Stimulated activated CD8-positive, alpha-beta memory T cell treated with anti-CD3 and anti-CD28 coated beads, Interleukin-4, amount 100 ng/mL, for 24 hours (primary cell): ENCODE measurements at regions not wholly inside any gene's neighbourhood (a gene's known extent, or its start where the extent isn't known, plus 50 kb on each side); places are given as distances from the start of the nearest gene placed in this dataset.

Experiments used
- DNase-seq: peaks from one replicate; pipeline ENCODE4 v3.0.0-alpha.2; 2020; ENCODE audit warnings: low read depth

DNA sequence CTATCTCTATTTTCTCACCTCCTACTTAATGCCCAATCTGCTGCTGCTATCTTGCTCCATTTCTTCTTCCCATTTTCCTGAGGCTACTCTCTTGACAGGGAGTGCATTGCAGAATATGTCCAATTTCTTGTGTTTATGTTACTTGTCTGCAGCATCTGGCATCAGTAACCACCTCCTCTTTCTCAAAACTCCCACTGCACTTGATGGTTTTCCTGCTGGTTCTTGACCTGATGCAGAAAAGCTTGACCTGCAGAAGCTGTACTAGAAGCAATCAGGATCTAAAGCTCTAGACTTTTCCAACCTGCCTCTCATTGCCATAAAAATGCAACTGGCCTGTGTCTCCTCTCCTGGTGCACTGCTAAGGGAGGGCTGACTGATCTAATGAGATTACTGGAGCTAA is 287.8 kb downstream of the ZEB1 start:
- no peak for DNase-seq

GRCh38 chr10:31605861-31606525 is 287.0 kb downstream of the ZEB1 start:
- no peak for DNase-seq

DNA sequence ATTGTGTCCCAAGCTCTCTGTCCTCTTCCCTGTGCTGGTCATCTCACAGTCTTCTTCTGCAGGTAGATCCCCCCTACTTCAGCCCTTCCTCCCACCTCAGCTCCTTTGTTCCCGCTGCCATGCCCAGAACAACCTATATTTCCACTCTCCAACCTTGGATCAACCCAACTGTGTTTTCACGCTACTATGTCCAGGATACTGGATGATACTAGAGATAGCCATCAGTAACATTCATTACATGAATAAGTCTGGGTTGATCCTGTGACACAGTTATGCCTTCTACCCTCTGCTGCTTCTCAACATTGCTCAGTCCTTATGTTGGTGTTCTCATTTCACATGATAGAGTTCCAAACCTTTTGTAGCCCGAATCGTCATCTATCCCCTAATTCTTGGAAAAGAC is 286.4 kb downstream of the ZEB1 start:
- no peak for DNase-seq

- no peak for DNase-seq
Measured at GRCh38 chr10:31604646-31605170, 285.7 kb downstream of the ZEB1 start.

DNA sequence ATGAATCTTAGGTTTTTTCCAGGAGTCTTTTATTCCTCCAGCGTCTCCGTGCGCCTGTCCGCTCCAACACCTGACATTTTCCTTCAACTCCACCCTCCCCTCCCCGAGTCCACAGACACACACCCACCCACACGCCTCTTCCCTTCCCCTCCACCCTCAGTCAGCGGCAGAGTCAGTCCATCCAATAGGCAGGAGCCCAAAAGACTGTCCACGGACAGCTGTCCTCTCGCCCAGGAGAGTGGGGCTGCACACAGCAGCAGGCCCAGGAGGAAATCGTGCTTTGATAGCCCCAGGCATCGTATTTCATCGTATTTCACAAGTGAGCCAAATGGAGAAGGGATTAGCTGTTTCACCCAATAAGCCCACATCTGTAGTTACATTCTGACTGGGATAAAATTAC is 285.1 kb downstream of the ZEB1 start:
- no peak for DNase-seq

DNA sequence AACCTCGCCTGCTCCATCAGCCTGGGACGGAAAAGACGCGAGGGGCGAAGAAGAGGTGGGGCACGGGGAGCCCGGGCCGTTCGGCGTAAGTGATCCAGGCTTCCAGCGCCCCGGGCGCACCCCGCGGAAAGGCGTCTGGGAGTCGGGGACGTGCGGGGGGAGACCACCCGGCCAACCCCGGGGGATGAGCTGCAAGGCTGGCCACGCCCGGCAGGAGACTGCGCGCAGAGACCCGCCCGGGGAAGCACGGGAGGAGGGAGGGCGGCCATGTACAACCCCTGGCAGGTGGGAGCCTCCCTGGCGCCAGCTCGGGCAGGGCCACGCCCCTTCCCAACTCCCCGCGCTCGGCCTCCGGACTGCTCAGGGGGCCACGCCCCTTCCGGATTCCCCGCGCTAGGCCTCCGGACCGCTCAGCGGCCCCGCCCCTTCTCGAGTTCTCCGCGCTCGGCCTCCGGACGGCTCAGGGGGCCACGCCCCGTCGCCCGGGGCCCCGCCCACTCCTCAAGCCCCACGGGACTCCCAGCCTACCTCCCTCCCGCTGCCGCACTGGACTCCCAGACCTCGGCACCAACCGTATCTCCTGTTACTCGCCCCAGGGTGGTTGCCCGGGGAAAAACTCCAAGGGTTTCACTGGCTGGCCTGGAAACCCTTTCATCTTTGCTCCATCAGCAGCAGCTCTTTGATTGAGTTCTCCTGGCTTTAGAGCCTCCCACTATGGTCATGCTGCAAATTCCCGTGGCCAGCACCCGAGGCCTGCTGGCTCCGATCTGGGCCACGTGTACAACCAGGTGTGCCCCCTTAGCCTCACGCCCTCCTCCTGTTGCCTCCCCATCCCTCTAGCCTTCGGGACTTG is 284.4 kb downstream of the ZEB1 start:
- DNase-seq = peak; percentile 81

DNA sequence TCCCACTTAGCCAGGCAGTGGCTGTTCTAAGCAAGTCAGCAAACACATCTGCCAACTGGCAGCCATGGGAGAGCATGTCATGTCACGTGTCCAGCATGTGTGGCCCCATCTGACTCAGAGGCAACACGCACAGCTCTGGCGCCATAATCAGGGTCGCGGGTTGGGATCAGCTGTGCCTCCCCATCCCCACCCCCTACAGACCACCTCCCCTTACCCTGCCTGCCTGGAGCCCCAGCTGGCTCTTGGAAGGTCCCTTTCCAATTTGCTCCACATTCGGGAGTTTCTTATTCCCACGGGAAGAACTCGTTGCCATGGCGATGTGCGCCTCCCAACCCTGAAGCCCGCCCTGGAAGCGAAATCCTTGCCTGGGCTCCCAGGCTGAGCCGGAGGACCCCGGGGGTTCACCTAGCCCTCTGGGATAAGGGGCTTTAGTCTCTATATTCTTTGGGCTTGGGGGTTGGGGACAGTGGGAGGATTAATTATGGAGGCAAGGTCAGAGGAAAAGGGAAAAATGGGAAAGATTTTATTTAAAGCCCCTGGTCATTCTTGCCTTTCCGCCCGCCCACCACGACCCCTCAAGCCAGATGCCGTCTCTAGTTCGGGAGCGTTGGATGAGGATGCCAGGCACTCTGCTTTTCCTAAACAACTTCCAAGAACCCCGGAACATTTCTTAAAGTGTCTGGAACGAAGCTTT is 283.7 kb downstream of the ZEB1 start:
- no peak for DNase-seq

DNA sequence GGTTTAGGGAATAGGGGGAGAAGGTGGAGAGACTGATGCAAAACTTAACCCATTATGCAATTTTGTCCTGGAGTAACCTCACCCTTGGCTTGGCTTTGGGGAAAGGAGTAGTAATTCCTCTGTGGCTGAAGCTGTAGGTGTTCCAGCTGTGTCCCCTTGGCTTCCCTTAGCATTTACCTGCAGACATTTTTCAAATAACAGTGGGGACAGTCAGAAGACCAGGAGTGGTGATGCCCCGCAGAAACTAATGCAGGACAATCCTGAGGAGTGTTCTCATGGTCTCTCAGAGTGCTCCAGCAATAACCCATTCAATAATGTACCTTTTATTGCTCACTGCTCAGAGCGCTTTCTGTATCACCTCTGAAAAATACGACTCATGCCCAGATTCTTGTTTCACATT is 282.1 kb downstream of the ZEB1 start:
- DNase-seq = no peak

GRCh38 chr10:31599626-31600504 is 280.8 kb downstream of the ZEB1 start:
- no peak for DNase-seq

GRCh38 chr10:31596765-31597164 is 277.7 kb downstream of the ZEB1 start:
- no peak for DNase-seq

DNA sequence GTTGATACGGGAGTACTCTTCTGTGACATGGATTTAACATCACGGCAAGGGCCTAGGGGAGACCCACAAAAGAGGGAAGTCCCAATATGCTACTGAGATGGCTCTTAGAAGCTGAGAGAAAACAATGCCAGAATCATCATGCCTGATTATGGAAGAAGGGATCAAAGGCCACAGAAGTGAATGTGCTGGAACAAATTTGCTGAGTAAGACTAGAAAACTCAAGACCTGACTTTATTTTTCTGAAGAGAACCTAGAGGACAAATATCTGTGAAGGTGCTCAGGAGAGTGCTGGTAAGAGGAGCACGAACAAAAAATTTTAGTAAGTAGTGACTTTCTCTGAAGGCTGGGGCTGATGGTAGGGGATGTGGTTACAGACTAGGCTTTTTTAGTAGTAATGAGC is 277.0 kb downstream of the ZEB1 start:
- no peak for DNase-seq

DNA sequence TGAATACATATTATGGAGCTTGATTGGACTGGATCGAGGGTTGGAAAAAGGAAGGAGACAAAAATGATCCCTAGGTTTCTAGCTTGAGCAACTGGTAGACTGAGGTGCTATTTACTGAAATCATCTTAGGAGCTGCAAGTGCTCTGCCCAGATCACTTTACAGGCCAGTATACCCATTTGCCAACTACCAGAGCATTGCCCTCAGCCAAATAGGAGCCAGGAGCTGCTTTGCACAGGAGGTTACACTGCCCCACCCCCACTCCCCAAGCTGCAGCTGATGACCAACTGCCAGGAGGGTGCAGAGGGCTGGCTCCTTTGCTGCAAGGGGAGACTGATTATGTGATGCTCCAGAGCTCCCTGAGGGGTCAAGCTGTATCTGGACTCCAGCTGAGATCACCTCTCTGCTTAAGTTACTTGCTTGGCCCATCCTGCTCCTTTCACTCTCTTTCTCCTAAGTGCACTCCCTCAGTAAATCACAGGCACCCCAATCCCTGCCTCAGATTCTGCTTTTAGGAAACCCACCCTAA is 275.4 kb downstream of the ZEB1 start:
- DNase-seq = no peak

DNA sequence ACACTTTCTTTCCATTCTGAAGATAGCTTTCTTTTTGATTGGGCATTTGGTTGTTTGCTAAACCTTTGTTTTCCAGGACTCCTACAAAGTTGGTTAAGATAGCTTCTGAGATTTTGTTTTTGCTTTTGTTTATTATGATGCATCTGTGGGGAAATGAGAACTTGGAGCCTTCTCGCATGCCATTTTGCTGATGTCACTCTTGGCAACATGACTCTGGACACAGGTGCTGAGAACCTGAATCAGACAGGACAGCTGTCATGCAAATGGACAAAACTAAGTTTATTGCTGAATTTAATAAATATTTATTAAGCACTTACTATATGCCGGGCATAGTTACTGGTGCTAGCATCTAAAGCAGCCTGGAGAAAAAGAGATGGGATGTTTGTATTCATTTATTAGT is 274.1 kb downstream of the ZEB1 start:
- DNase-seq = no peak

- DNase-seq = no peak
Measured at GRCh38 chr10:31591569-31591968, 272.6 kb downstream of the ZEB1 start.

- no peak for DNase-seq
Measured at GRCh38 chr10:31590023-31590800, 271.2 kb downstream of the ZEB1 start.

- no peak for DNase-seq
Measured at GRCh38 chr10:31587691-31588090, 268.7 kb downstream of the ZEB1 start.

DNA sequence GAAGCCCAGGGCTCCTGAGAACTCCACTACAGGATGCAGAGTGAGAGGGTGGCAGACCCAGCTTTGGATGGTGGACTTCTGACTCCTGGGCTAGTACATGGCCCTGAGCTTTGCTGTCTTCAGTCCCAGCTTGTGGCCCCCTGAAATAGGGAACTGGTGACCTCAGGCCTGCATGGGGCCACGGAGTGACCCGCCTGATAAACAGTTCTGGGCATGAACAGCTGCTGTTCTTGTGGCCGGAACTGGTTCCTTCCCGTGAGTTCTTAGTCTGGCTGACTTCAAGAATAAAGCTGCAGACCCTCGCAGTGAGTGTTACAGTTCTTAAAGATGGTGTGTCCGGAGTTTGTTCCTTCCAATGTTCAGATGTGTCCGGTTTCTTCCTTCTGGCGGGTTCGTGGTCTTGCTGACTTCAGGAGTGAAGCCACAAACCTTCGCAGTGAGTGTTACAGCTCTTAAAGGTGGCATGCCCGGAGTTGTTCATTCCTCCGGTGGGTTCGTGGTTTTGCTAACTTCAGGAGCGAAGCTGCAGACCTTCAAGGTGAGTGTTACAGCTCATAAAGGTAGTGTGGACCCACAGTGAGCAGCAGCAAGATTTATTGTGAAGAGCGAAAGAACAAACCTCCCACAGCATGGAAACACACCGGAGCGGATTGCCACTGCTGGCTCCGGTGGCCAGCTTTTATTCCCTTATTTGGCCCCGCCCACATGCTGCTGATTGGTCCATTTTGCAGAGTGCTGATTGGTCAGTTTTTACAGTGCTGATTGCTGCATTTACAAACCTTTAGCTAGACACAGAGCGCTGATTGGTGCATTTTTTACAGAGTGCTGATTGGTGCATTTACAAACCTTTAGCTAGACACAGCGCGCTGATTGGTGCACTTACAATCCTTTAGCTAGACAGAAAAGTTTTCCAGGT is 268.0 kb downstream of the ZEB1 start:
- no peak for DNase-seq

DNA sequence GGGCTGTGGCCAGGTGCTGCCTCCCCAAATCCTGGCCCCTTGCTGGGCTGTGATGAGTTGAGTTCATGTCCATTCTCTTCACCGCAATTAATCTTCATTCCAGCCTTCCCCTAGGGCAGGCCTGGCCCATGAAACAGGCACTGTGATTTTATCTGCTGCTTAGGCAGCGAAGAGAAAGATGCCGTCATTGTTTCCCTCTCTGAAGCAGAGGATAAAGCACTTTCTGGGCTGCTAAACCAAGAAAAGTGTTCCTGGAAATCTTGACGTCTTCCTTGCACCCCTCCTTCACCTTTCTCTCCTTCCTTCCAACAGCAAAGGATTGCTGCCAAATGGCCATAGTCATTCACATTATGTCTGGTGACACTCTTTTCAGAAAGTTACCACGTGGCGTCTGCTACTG is 265.9 kb downstream of the ZEB1 start:
- no peak for DNase-seq

GRCh38 chr10:31584098-31584631 is 265.1 kb downstream of the ZEB1 start:
- DNase-seq = no peak
